GM13976 (cell line): ENCODE measurements at regions not wholly inside any gene's neighbourhood (a gene's known extent, or its start where the extent isn't known, plus 50 kb on each side); places are given as distances from the start of the nearest gene placed in this dataset.
A peak's percentile ranks its signal among the peaks of the same experiment; 100 is the strongest.

Source experiments
- DNase-seq: peaks from one replicate; pipeline ENCODE4 v3.0.0; 2012; ENCODE audit warnings: low spot score
- CTCF ChIP-seq: IDR thresholded peaks from 2 replicates; pipeline ENCODE4 v1.5.1; 2012; ENCODE audit warnings: borderline replicate concordance, mild to moderate bottlenecking; ENCODE audit not compliant: insufficient read depth; ENCODE audit errors: extremely low read depth, missing control alignments, control extremely low read depth
- in situ Hi-C: fragments of 300-500 bp; cut with MboI; formaldehyde crosslinking; loops from one replicate; pipeline ENCODE4 v1.12.0; 2022; ENCODE audit warnings: low sequenced_read_pairs, mixed read lengths, inconsistent platforms; ENCODE audit not compliant: unreplicated experiment

DNA sequence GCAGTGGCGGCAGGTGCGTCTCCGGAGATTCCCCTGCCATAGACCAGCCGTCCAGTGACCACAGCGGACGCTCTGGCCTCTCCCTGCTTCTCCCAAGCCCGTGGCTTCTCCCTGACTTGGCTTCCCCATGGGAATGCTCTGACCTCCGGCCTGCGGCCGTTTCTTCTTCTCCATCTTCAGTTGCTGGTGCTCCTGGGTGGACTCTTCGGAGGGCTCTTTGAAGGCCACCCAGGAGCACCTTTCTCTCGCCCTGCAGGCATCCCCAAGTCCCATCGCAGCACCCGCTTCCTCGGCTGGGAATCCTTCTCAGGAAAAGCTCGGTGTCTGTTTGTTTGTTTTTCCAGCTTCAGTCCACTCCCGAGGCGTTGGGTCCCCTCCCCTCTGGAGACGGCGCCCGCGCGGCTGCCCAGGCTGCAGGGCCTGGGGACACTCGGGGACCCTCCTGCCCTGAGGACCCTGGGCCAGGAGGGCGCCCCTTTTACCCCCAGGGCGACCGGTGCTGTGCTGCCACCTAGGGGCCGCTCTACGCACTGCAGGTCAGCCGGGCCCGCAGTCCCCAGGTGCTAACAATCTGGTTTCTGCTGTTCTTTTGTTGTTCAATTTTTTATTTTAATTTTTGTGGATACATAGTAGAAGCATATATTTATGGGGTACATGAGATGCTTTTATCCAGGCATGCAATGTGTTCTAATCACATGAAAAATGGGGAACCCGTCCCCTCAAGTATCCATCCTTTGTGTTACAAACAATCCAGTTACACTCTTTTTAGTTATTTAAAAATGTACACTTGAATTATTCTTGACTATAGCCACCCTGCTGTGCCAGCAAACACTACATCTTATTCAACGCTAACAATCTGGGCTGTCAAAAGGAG, 197.9 kb upstream of the ADAMTS16 start:
- in situ Hi-C loops: no loop called here
- TF ChIP-seq CTCF: peak; percentile 73
- peak; percentile 70 for DNase-seq

GRCh38 chr5:4942831-4943178, 197.3 kb upstream of the ADAMTS16 start:
- in situ Hi-C loops: no loop called here
- no peak for TF ChIP-seq CTCF
- no peak for DNase-seq

DNA sequence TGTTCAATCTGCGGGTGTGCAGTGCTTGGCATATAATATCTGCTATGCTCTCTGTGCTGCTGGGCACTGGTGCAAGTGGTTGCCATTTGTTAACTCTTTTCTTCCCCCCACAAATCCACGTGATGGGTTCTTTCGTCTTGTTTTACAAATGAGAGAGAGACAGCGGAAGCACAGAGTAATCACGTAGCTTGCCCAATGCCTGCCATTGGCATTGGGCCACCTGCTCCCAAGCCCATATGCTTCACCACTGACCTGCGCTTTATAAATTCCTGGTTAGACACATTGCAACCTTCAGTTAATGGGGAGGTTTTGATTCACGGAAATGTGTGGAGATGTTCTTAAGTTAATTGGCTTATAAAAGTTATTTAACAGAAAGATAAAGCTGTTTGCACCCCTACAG, 194.8 kb upstream of the ADAMTS16 start:
- in situ Hi-C loops: no loop called here
- no peak for TF ChIP-seq CTCF
- no peak for DNase-seq

GRCh38 chr5:4947106-4947505, 193.0 kb upstream of the ADAMTS16 start:
- in situ Hi-C loops: no loop called here
- TF ChIP-seq CTCF: no peak
- DNase-seq: no peak

GRCh38 chr5:4947893-4948536, 192.1 kb upstream of the ADAMTS16 start:
- in situ Hi-C loops: no loop called here
- DNase-seq: no peak
- no peak for TF ChIP-seq CTCF

GRCh38 chr5:4949108-4949507, 191.0 kb upstream of the ADAMTS16 start:
- DNase-seq: no peak
- in situ Hi-C loops: no loop called here
- no peak for TF ChIP-seq CTCF

DNA sequence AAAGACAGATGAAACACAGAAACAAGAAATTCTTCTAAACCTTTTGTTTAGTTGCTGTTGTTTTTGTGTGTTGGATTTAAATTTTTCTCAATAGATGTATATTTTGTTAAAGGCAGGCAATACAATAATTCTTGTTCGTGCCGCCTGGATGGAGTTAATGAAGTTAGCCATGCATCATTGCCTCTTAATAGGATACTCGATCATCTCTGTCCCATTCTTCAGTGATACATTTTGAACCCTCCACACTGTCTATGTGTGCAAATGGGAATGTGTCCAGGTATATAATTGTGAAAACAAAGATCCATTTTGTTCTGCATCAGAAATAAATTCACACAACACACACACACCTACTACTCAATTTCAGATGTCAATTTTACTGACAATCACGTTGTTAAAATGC, 186.6 kb upstream of the ADAMTS16 start:
- TF ChIP-seq CTCF: no peak
- no peak for DNase-seq
- in situ Hi-C loops: no loop called here
